Epithelial cell of esophagus (primary cell): ENCODE measurements at regions not wholly inside any gene's neighbourhood (a gene's known extent, or its start where the extent isn't known, plus 50 kb on each side); places are given as distances from the start of the nearest gene placed in this dataset.

Experiments used
- DNase-seq: peaks from one replicate; pipeline ENCODE4 v3.0.0; 2010; ENCODE audit warnings: low read depth
- H3K4me3 ChIP-seq: 2 replicates; pipeline ENCODE4 v1.5.1; 2011; ENCODE audit warnings: mild to moderate bottlenecking, low read length, control low read depth
- CTCF ChIP-seq: IDR thresholded peaks from 2 replicates; pipeline ENCODE4 v1.5.1; 2011; ENCODE audit warnings: low read depth, mild to moderate bottlenecking, low read length, control low read depth, inconsistent platforms; ENCODE audit not compliant: insufficient read depth; ENCODE audit errors: missing control alignments

GRCh38 chr4:110702326-110702725 lies 79.4 kb upstream of the PITX2 start:
- no peak for TF ChIP-seq CTCF
- no peak for DNase-seq
- H3K4me3 ChIP-seq, result no peak overlapping the region

GRCh38 chr4:110704748-110705439 lies 82.0 kb upstream of the PITX2 start:
- no peak for TF ChIP-seq CTCF
- no peak for DNase-seq
- no peak overlapping the region for H3K4me3 ChIP-seq

GRCh38 chr4:110705440-110705782 lies 82.5 kb upstream of the PITX2 start:
- no peak for DNase-seq
- no peak overlapping the region for H3K4me3 ChIP-seq
- no peak for TF ChIP-seq CTCF

GRCh38 chr4:110710070-110710469 lies 87.2 kb upstream of the PITX2 start:
- TF ChIP-seq CTCF, result no peak

GRCh38 chr4:110712486-110712885 lies 89.6 kb upstream of the PITX2 start:
- TF ChIP-seq CTCF, result no peak
- no peak for DNase-seq
- no peak overlapping the region for H3K4me3 ChIP-seq

More at GRCh38 chr4:110710070-110710469, 87.2 kb upstream of the PITX2 start:
- H3K4me3 ChIP-seq, result no peak overlapping the region
- no peak for DNase-seq

GRCh38 chr4:110730318-110730717 lies 107.4 kb upstream of the PITX2 start:
- no peak for DNase-seq
- no peak overlapping the region for H3K4me3 ChIP-seq
- TF ChIP-seq CTCF, result no peak

GRCh38 chr4:110733901-110734300 lies 111.0 kb upstream of the PITX2 start:
- DNase-seq, result no peak
- no peak for TF ChIP-seq CTCF
- no peak overlapping the region for H3K4me3 ChIP-seq
